ENCODE measurements at regions not wholly inside any gene's neighbourhood (a gene's known extent, or its start where the extent isn't known, plus 50 kb on each side); places are given as distances from the start of the nearest gene placed in this dataset.

DNA sequence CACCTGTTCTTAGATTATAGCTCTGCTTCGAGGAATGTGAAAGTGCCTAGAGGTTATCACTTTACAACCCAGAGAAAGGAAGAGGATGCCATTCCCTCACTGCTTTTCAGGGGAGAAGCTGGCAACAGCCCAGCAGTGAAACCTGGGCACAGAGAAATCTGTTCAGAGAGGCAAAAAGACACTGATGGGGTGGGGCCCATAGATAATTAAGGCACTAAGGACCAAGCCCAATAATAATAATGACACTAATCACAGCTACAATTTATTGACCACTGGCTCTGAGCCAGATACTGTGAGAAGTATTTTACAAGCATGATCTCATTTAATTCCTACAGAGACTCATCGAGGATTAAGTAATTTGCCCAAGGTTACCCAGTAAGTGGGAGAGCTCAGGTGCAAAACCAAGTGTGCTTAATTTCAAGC, 168.3 kb downstream of the PIK3R1 start (continued):
- no peak for TF ChIP-seq GLIS2 (tag by site-specific recombination; IDR thresholded peaks at IDR 0.05)
- TF ChIP-seq KLF1 (tag by site-specific recombination; IDR thresholded peaks at IDR 0.05): no peak
- no peak for TF ChIP-seq SCRT1 (tag by site-specific recombination; IDR thresholded peaks at IDR 0.05; ENCODE audit: borderline replicate concordance)
- TF ChIP-seq SP7 (tag by site-specific recombination; IDR thresholded peaks at IDR 0.05): peak; percentile 25; the same call in 1 of the 2 replicates
- TF ChIP-seq ZNF221 (tag by site-specific recombination; IDR thresholded peaks at IDR 0.05; ENCODE audit: borderline replicate concordance): no peak
- no peak for TF ChIP-seq ZBTB20 (tag by site-specific recombination; IDR thresholded peaks at IDR 0.05)
- no peak for TF ChIP-seq EGR2 (tag by site-specific recombination; IDR thresholded peaks at IDR 0.05; ENCODE audit: low read depth)
- TF ChIP-seq ZNF280C (tag by site-specific recombination; IDR thresholded peaks at IDR 0.05): no peak
- TF ChIP-seq ZNF48 (tag by site-specific recombination; IDR thresholded peaks at IDR 0.05): no peak
- TF ChIP-seq, protein P1, sequence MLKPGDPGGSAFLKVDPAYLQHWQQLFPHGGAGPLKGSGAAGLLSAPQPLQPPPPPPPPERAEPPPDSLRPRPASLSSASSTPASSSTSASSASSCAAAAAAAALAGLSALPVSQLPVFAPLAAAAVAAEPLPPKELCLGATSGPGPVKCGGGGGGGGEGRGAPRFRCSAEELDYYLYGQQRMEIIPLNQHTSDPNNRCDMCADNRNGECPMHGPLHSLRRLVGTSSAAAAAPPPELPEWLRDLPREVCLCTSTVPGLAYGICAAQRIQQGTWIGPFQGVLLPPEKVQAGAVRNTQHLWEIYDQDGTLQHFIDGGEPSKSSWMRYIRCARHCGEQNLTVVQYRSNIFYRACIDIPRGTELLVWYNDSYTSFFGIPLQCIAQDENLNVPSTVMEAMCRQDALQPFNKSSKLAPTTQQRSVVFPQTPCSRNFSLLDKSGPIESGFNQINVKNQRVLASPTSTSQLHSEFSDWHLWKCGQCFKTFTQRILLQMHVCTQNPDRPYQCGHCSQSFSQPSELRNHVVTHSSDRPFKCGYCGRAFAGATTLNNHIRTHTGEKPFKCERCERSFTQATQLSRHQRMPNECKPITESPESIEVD (tag by site-specific recombination; IDR thresholded peaks at IDR 0.05): no peak
- TF ChIP-seq ZNF341 (tag by site-specific recombination; IDR thresholded peaks at IDR 0.05; ENCODE audit: low read depth): no peak
- TF ChIP-seq ZNF184 (tag by site-specific recombination; IDR thresholded peaks at IDR 0.05): no peak
- TF ChIP-seq ZNF654 (tag by site-specific recombination; IDR thresholded peaks at IDR 0.05; ENCODE audit: low read depth): no peak
- no peak for TF ChIP-seq KLF7 (tag by site-specific recombination; IDR thresholded peaks at IDR 0.05; ENCODE audit: borderline replicate concordance)
- no peak for TF ChIP-seq ZNF146 (tag by site-specific recombination; IDR thresholded peaks at IDR 0.05)
- TF ChIP-seq BCL11A (tag by site-specific recombination; IDR thresholded peaks at IDR 0.05; ENCODE audit: low read depth): no peak
- TF ChIP-seq, protein P2, sequence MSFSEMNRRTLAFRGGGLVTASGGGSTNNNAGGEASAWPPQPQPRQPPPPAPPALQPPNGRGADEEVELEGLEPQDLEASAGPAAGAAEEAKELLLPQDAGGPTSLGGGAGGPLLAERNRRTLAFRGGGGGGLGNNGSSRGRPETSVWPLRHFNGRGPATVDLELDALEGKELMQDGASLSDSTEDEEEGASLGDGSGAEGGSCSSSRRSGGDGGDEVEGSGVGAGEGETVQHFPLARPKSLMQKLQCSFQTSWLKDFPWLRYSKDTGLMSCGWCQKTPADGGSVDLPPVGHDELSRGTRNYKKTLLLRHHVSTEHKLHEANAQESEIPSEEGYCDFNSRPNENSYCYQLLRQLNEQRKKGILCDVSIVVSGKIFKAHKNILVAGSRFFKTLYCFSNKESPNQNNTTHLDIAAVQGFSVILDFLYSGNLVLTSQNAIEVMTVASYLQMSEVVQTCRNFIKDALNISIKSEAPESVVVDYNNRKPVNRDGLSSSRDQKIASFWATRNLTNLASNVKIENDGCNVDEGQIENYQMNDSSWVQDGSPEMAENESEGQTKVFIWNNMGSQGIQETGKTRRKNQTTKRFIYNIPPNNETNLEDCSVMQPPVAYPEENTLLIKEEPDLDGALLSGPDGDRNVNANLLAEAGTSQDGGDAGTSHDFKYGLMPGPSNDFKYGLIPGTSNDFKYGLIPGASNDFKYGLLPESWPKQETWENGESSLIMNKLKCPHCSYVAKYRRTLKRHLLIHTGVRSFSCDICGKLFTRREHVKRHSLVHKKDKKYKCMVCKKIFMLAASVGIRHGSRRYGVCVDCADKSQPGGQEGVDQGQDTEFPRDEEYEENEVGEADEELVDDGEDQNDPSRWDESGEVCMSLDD (tag by site-specific recombination; IDR thresholded peaks at IDR 0.05): no peak
- TF ChIP-seq GLI4 (tag by site-specific recombination; IDR thresholded peaks at IDR 0.05): no peak
- TF ChIP-seq ZNF529 (tag by site-specific recombination; IDR thresholded peaks at IDR 0.05; ENCODE audit: insufficient replicate concordance): no peak
- TF ChIP-seq MYNN (tag by site-specific recombination; IDR thresholded peaks at IDR 0.05; ENCODE audit: borderline replicate concordance): no peak
- TF ChIP-seq ZXDB (tag by site-specific recombination; IDR thresholded peaks at IDR 0.05): no peak
- TF ChIP-seq ZNF624 (tag by site-specific recombination; IDR thresholded peaks at IDR 0.05): no peak
- no peak for TF ChIP-seq HOXA7 (CRISPR knock-in tag; IDR thresholded peaks at IDR 0.05; ENCODE audit: borderline replicate concordance)
- no peak for TF ChIP-seq ZNF2 (tag by site-specific recombination; IDR thresholded peaks at IDR 0.05)
- no peak for TF ChIP-seq ZBTB7A (tag by site-specific recombination; IDR thresholded peaks at IDR 0.05; ENCODE audit: low read depth)
- no peak for TF ChIP-seq TRIM28 (IDR thresholded peaks at IDR 0.05; ENCODE audit: borderline replicate concordance, low read length)
- TF ChIP-seq GLI2 (tag by site-specific recombination; IDR thresholded peaks at IDR 0.05; ENCODE audit: borderline replicate concordance, low read depth): no peak
- no peak for TF ChIP-seq ZNF704 (tag by site-specific recombination; IDR thresholded peaks at IDR 0.05)
- TF ChIP-seq KLF17 (tag by site-specific recombination; IDR thresholded peaks at IDR 0.05): no peak
- no peak for TF ChIP-seq KLF10 (tag by site-specific recombination; IDR thresholded peaks at IDR 0.05)
- TF ChIP-seq MZF1 (tag by site-specific recombination; IDR thresholded peaks at IDR 0.05; ENCODE audit: borderline replicate concordance): no peak
- peak; percentile 74; the same call in 1 of the 2 replicates for TF ChIP-seq ZFP69B (tag by site-specific recombination; IDR thresholded peaks at IDR 0.05)
- TF ChIP-seq PRDM1 (tag by site-specific recombination; IDR thresholded peaks at IDR 0.05): peak; percentile 25; the same call in 1 of the 2 replicates
- no peak for TF ChIP-seq ZBTB48 (tag by site-specific recombination; IDR thresholded peaks at IDR 0.05)
- no peak for TF ChIP-seq ZNF157 (tag by site-specific recombination; IDR thresholded peaks at IDR 0.05)
